ENCODE measurements at regions not wholly inside any gene's neighbourhood (a gene's known extent, or its start where the extent isn't known, plus 50 kb on each side); places are given as distances from the start of the nearest gene placed in this dataset.

DNA sequence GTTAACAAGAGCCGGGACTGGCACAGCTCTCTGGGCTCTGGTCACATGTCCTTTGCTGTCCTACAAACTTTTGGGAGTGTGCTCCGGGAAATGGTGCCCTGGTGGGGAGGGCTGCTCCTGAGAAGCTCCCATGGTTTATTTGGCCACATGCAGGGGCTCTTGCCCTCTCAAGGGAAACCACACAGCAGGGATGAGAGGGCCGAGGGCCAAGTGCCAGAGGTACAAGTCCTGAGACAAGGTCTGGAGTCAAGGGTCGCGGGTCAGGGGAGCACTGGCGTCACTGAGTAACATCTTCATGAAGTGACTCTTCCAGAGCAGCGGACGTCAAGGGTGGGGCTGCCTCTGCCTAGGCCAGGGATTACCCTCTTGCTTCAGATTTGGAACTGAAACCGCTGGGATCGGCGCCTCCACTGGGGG is 1160.6 kb downstream of the TBC1D22A start:
- no peak for TF ChIP-seq ZZZ3 (CRISPR knock-in tag; IDR thresholded peaks at IDR 0.05; ENCODE audit: borderline replicate concordance)
- TF ChIP-seq, protein P1, sequence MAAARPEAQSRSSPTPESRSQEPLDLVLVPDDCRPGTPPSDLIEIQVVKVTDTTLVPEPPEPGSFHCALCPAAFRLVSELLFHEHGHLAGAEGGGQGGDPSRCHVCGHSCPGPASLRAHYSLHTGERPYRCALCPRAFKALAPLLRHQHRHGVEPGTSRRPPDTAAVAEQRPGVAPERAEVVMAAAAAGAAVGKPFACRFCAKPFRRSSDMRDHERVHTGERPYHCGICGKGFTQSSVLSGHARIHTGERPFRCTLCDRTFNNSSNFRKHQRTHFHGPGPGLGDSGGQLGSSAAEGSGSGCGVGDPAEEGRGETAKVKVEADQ (CRISPR knock-in tag; IDR thresholded peaks at IDR 0.05; ENCODE audit: borderline replicate concordance) = no peak
- no peak for TF ChIP-seq BHLHE40 (IDR thresholded peaks at IDR 0.05; ENCODE audit: low read length)
- TF ChIP-seq SRSF9 (IDR thresholded peaks at IDR 0.05; ENCODE audit: borderline replicate concordance, insufficient read depth, low read depth, low read length, poor library complexity, severe bottlenecking) = no peak
- TF ChIP-seq ZNF12 (CRISPR knock-in tag; IDR thresholded peaks at IDR 0.05) = no peak
- no peak for TF ChIP-seq HOXA7 (CRISPR knock-in tag; IDR thresholded peaks at IDR 0.05)
- TF ChIP-seq FOXA1 (IDR thresholded peaks at IDR 0.05) = no peak
- no peak for TF ChIP-seq FOXA1 (CRISPR knock-in tag; IDR thresholded peaks at IDR 0.05)

All from HepG2 (cell line).